A549 (cell line): ENCODE measurements at regions not wholly inside any gene's neighbourhood (a gene's known extent, or its start where the extent isn't known, plus 50 kb on each side); places are given as distances from the start of the nearest gene placed in this dataset.

Source experiments
- CBX8 ChIP-seq: fragments of 200-600 bp; sonication (generic); IDR thresholded peaks from 2 replicates; pipeline ENCODE4 v1.6.1; 2016
- CTCF ChIP-seq: fragments of >200 bp; sonication (Bioruptor Twin); formaldehyde crosslinking; IDR thresholded peaks from 3 replicates; pipeline ENCODE4 v1.5.1; 2016
- ELK1 ChIP-seq: fragments of 150-350 bp; IDR thresholded peaks from 2 replicates; pipeline ENCODE4 v1.6.1; 2014; ENCODE audit warnings: low read depth, mild to moderate bottlenecking, low read length
- JUN ChIP-seq, 2 experiments: fragments of >200 bp; sonication (Bioruptor Twin); formaldehyde crosslinking; IDR thresholded peaks; 2 replicates in 1 of 2; 3 replicates in 1 of 2; pipeline ENCODE4 v1.6.1; 2016 to 2017
- JUNB ChIP-seq: fragments of >200 bp; sonication (Bioruptor Twin); formaldehyde crosslinking; IDR thresholded peaks from 2 replicates; pipeline ENCODE4 v1.6.1; 2016
- POLR2A ChIP-seq: IDR thresholded peaks from 2 replicates; pipeline ENCODE4 v1.6.1; 2012; ENCODE audit warnings: mild to moderate bottlenecking, low read length
- RNF2 ChIP-seq: fragments of 200-600 bp; sonication (generic); IDR thresholded peaks from 2 replicates; pipeline ENCODE4 v1.6.1; 2016; ENCODE audit warnings: low read depth, mild to moderate bottlenecking, antibody characterized with exemption, moderate library complexity, borderline replicate concordance

GRCh38 chr13:47109028-47109427, 212.2 kb upstream of the HTR2A start:
- TF ChIP-seq ELK1 (no peak), POLR2A (no peak), JUNB (no peak), CTCF (no peak), CBX8 (no peak), JUN (IDR thresholded peaks at IDR 0.05) (no peak), RNF2 (no peak)
